ENCODE measurements at regions not wholly inside any gene's neighbourhood (a gene's known extent, or its start where the extent isn't known, plus 50 kb on each side); places are given as distances from the start of the nearest gene placed in this dataset.
A peak's percentile ranks its signal among the peaks of the same experiment; 100 is the strongest.

- no peak for DNase-seq (ENCODE audit: low read depth)
Observed at GRCh38 chr7:18201350-18201749, 173.7 kb upstream of the PRPS1L1 start.

- no peak for DNase-seq (ENCODE audit: low read depth)
Observed at GRCh38 chr7:18202315-18203045, 174.8 kb upstream of the PRPS1L1 start.

- no peak for DNase-seq (ENCODE audit: low read depth)
Observed at GRCh38 chr7:18206331-18206730, 178.7 kb upstream of the PRPS1L1 start.

DNA sequence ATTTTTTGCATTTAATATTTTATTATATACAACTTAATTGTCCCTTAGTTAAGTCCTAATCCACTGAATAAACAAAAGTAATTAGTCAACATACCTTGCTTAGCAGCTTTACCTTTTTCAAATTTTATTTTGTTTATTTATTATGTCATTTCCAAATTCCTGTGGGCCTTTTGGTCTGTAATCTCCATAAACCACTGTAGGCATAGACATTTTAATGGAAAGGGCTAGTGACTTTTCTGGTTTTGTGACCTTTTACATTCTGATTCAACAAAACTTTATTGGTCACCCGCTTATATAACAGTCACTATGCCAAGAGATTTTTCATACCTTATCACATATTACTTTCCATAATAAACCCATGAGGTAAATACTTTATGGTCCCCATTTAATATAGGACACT is 181.3 kb upstream of the PRPS1L1 start:
- no peak for DNase-seq (ENCODE audit: low read depth)

DNA sequence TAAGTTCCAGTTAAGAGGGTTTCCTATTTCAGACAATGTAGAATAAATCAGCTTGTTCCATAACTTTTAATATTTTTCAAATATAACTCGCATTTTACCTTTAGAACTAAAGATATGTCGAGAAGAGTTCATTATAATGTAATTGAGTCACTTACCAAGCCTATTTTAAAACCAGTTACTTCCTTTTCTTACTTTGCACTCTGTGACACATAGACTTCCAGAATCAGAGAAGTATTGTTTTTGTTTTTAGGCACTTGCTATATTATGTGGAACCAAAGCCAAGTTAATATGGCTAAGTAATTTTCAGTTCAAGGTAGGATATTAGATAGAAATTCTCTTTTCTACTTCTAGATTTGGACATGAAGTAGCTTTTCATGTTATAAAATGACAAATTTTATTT is 182.7 kb upstream of the PRPS1L1 start:
- DNase-seq (ENCODE audit: low read depth): no peak

GRCh38 chr7:18210788-18211187 is 183.1 kb upstream of the PRPS1L1 start:
- no peak for DNase-seq (ENCODE audit: low read depth)

DNA sequence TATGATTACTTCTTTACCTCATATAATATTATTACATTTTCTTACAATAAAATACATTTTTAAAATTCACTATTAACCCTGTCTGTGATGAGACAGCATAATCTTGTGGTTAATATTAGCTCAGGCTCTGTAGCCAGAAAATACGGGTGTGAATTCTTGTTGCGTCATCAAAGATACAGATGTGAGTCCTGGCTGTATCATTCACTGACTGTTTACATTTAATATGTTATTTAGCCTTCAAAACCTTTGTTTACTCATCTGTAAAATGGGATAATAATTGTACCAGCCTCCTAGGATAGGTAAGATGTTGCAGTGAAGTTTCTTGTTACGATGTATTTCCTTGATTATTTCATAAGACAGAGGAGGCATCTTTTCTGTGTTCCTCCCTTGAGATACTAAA is 184.7 kb upstream of the PRPS1L1 start:
- peak; percentile 24 for DNase-seq (ENCODE audit: low read depth)

- DNase-seq (ENCODE audit: low read depth): no peak
Observed at GRCh38 chr7:18212758-18213157, 185.1 kb upstream of the PRPS1L1 start.

DNA sequence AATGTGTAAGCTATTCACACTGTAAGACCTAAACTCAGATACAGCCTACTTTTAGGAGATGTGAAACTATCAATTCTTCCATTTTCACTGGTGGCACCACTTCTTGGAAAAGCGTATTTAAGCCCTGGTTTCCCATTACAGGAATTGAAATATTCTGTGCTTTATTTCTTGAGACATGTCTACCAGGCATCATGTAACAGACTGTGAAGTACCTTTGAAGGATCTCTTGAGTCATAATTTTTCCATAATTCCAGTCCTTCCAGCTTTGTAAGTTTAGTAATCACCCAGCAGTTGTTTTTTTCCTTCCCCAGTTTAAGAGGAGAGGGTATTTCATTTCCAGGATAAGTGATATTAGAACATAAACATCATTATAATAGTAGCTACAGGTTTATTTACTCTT is 186.0 kb upstream of the PRPS1L1 start:
- no peak for DNase-seq (ENCODE audit: low read depth)

- DNase-seq (ENCODE audit: low read depth): no peak
Observed at GRCh38 chr7:18216270-18216669, 188.6 kb upstream of the PRPS1L1 start.

DNA sequence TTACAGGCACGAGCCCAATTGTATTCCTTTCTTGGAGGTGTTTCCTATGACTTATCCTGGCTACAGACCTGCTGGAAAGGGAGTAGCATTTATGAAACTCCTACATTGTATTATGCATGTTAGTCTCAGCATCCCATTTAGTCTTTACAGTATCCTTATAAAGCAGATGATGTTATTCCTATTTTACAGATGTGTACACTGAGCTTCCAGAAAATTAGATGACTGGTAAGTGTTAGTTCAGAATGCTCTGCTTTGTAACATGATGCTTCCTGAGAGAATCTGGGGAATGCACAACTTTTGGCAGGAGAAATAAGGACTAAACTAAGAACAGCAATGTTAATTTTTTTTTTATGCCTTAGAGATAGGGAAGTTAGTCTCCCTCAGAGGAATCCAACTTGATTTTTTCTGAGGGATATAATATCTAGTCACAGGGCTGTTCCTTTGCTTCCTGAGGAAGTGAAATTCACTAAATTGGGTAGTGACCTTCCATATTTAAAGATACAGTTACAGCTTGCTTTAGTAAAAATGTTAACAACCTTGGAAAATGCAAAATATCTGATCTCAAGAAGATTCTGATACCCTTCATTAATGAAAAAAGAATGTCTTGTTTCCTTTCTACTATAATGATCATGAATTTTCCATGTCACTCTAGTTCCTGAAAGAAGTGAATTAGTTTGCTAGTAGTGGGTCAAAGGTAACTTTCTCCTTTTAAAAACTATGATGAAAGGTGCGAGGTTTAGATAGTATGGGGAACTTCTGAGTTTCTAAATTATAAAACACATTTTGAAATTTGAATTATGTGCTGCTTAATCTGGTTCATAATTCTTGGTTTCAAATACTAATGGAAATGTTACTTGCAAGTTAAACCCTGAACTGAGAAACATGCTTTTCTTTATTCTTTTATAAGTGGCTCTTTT is 194.0 kb upstream of the PRPS1L1 start:
- no peak for DNase-seq (ENCODE audit: low read depth)

DNA sequence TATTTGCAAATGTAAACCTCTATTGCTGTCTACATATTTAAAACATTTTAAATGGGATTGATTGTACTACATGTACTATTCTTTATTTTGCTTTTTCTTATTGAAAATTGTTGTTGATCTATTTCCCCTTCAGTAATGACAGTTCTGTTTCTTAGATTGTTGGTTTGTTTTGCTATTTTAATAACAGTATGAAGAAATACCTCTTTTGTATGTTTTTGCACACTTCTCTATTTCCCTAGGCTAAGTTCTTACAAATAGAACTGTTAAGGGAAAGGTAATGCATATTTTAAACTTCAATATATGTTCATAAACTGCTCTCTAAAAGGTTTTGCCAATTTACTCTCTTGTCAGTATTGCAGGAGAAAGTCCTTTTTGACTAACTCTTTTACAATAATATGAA is 195.0 kb upstream of the PRPS1L1 start:
- no peak for DNase-seq (ENCODE audit: low read depth)

DNA sequence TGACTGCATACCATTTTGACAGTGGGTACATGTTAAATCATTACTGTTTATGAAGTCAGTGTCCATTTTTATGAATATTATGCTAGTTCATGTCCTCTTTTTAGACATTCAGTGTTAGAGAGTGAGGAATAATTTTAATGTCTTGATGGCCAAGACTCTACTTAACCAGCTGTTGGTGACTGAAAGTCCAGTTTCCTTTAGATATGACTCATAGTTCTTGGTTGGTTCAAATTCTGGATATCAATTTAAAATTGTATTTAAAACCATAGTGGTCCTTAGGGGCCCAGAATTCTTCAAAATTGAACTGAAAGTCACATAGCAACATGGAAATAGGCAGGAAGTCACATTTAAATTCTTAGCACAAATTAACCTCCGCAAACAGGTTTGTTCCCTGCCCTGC is 196.5 kb upstream of the PRPS1L1 start:
- no peak for DNase-seq (ENCODE audit: low read depth)

DNA sequence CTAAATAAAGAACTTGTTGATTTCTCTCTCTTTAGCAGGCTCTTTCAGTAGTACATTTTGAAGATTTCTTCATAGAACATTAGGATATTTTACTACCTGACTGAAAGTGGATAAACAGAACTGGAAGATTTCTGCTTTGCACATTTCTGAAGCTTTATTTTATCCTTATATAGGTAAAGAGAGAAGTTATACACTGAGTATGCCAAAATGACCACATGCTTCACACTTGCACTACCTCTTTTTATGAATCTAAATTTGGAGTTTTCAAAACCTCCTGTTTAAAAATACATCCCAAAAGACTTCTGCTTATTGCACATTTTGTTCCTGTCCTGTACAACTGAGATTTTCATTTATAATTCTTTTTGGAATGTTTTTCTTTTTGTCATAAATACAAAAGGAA is 197.4 kb upstream of the PRPS1L1 start:
- no peak for DNase-seq (ENCODE audit: low read depth)

GRCh38 chr7:18226598-18226997 is 199.0 kb upstream of the PRPS1L1 start:
- DNase-seq (ENCODE audit: low read depth): no peak

- DNase-seq (ENCODE audit: low read depth): no peak
Observed at GRCh38 chr7:18228686-18229085, 201.0 kb upstream of the PRPS1L1 start.

DNA sequence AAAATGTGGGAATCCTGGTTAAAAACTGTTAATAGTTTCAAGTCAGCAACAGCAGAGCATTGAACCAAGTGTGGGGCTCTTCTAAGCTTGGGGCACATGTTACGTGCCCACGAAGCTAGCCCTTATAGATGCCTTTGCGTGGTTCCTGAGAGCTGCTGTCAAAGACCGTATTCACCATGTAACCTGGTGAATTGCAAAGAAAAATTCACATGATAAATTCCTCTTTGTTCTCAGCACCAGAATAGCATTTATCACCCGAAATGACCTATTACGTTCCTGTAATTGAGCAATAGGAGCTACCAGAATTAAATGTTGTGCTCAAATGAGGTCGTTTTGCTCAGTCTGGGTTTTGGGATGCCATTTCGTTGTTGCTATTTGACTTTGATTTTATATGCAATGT is 202.6 kb upstream of the PRPS1L1 start:
- DNase-seq (ENCODE audit: low read depth): no peak

GRCh38 chr7:18231854-18232253 is 204.2 kb upstream of the PRPS1L1 start:
- no peak for DNase-seq (ENCODE audit: low read depth)

DNA sequence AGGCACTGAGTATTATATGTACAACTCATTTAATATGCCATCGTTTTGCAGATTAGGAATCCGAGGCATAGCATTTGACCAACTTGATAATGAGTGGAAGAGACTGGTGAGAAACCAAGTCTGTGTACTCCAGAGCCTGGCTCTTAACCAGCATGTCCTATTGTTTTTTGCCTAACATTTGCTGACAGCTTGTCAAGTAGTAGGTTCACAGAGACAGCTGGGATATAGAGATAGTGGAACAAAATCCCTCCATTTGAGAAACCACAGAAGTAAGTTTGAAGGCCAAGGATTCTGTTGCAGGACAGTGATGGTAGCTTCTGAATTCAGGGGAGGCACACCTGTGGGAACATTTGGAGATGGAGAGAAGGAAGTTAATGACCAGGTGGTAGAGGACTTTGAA is 206.9 kb upstream of the PRPS1L1 start:
- DNase-seq (ENCODE audit: low read depth): no peak

DNA sequence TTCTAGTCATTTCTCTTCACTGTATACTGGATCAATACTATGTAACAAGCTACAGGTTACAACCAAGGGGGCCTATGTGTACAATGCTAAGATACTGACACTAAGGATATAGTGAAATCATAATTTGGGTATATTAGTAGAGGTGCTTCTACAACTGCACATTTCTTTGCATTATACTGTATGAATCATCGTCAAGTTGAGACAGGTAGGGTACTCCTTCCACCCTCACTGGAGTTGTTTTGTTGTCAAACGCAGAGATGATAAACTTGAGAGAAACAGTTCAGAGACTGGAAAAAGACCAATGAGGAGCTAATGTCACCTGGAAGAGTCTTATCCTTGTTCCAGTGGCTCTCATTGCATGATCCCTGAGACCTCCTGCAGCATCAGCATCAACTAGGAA is 208.2 kb upstream of the PRPS1L1 start:
- DNase-seq (ENCODE audit: low read depth): no peak

- no peak for DNase-seq (ENCODE audit: low read depth)
Observed at GRCh38 chr7:18239212-18239611, 211.6 kb upstream of the PRPS1L1 start.

DNA sequence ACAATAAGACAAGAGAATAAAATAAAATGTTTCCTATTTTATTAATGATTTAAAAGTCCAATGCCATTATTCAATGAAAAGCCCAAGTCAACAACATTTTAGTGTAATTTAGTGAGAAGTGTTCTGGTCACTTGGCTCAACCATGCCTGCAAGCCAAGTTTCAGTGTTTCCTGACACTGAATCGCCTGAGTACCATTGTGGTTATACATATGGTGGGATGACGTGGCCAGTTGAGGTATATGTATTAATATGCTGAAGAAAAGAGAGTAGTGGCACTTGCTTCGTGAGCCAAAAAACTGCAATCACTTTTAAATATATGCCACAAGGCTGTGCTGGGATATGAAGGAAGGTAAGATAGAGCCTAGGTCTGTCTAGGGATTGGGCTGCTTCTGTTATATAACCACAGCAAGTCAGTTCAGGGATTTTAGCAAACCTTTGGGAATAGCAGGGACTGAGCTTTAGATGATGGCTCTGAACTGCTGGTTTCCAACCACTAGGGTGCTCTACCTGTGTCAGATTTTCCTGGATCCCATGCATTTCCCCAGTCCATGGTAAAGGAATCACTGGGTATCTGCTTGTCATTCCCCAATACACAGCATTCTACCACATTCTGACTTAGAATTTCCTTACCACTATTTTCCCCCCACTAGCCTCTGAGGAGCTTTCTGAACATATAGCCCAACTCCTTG is 214.0 kb upstream of the PRPS1L1 start:
- DNase-seq (ENCODE audit: low read depth): peak; percentile 10

DNA sequence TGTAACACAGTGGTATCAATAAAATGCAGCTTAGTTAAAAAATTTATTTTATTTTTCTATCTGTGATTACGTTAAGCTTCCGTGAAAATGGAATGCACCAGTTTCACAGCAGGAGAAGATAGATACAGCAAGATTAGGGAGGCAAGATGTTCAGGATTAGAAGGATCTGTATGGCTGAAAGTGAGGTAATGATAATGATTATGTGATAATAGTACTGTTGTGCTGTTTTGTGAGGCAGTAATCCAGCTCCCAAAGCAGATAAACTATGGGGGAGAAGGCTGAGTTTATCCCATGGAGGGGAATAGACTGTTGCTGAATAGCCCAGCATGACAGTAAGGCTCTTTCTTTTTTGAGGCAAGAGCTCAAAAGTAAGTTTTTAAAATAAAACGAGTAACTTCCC is 216.1 kb upstream of the PRPS1L1 start:
- DNase-seq (ENCODE audit: low read depth): no peak

All from ELR (cell line).